ENCODE measurements at regions not wholly inside any gene's neighbourhood (a gene's known extent, or its start where the extent isn't known, plus 50 kb on each side); places are given as distances from the start of the nearest gene placed in this dataset.

DNA sequence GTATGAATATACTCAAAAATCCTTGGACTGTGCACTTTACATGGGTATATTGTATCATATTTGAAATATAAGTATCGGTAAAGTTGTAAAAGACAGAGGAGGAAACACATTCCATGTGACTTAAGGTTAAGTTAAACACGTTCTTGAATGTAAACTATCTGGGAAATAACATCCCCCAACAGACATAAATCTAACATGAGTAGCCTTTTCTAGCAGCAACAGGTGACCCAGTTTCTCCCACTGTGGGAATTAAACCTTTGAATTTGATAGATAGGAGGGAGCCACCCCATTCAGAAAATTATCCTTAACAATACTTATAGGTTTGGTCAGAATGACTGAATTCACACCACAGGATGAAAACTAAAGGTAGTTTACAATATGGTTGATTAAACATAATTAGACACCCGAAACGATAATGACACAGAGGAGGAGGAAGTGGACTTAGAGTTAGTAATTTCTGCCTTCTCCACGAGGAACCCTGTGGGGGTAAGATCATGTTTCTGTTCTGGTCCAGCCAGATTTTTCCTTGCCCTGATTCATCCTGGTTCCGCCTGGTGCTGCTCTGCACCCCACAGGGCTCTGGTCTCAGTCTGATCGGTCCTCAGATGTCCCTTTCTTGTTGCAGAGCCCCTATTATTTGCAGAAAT, 84.6 kb upstream of the DNAH5 start:
- TF ChIP-seq NFIC (IDR thresholded peaks at IDR 0.05) (no peak), TAF1 (IDR thresholded peaks at IDR 0.05; ENCODE audit: low read depth) (no peak), RAD21 (IDR thresholded peaks at IDR 0.05; ENCODE audit: low read depth) (no peak), TEAD4 (IDR thresholded peaks at IDR 0.05) (no peak), EP300 (IDR thresholded peaks at IDR 0.05; ENCODE audit: borderline replicate concordance) (peak; percentile 51; the same call in 1 of the 2 replicates), TCF12 (IDR thresholded peaks at IDR 0.05; ENCODE audit: low read depth) (no peak), YY1 (IDR thresholded peaks at IDR 0.05; ENCODE audit: low read depth) (no peak), CEBPB (IDR thresholded peaks at IDR 0.05) (no peak)
- TF ChIP-seq, protein P1, sequence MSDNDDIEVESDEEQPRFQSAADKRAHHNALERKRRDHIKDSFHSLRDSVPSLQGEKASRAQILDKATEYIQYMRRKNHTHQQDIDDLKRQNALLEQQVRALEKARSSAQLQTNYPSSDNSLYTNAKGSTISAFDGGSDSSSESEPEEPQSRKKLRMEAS (IDR thresholded peaks at IDR 0.05): no peak

Data from Ishikawa (cell line).